Neural progenitor cell (in vitro differentiated cells): ENCODE measurements at regions not wholly inside any gene's neighbourhood (a gene's known extent, or its start where the extent isn't known, plus 50 kb on each side); places are given as distances from the start of the nearest gene placed in this dataset.
"Not testable (repeated sequence)": the region's sequence is repeated elsewhere in the genome, so short reads cannot be mapped to it uniquely, and the experiment has no call there.

Source experiments
- DNase-seq: peaks from one replicate; pipeline ENCODE4 v3.0.0-alpha.2; 2016; ENCODE audit warnings: low spot score
- H2AFZ ChIP-seq: fragments of 200-600 bp; sonication (generic); replicated peaks from 2 replicates; pipeline ENCODE4 v1.6.1; 2016; ENCODE audit warnings: antibody characterized with exemption
- H3F3A ChIP-seq: fragments of 200-600 bp; sonication (generic); 2 replicates; pipeline ENCODE4 v1.6.1; 2016; ENCODE audit warnings: antibody characterized with exemption, low read depth
- H3K27ac ChIP-seq: fragments of 200-600 bp; sonication (generic); 2 replicates; pipeline ENCODE4 v1.5.1; 2016; ENCODE audit warnings: mild to moderate bottlenecking
- H3K27me3 ChIP-seq: fragments of 200-600 bp; sonication (generic); 2 replicates; pipeline ENCODE4 v1.6.1; 2016; ENCODE audit warnings: mild to moderate bottlenecking, moderate library complexity
- H3K36me3 ChIP-seq: fragments of 200-600 bp; sonication (generic); 2 replicates; pipeline ENCODE4 v1.5.1; 2016
- H3K4me1 ChIP-seq: fragments of 200-600 bp; sonication (generic); 2 replicates; pipeline ENCODE4 v1.6.1; 2016; ENCODE audit warnings: mixed run types
- H3K4me2 ChIP-seq: fragments of 200-600 bp; sonication (generic); 2 replicates; pipeline ENCODE4 v1.6.1; 2016
- H3K4me3 ChIP-seq: fragments of 200-600 bp; sonication (generic); 2 replicates; pipeline ENCODE4 v1.5.1; 2016
- H3K79me2 ChIP-seq: fragments of 200-600 bp; sonication (generic); 2 replicates; pipeline ENCODE4 v1.6.1; 2016; ENCODE audit warnings: low read depth
- H3K9ac ChIP-seq: fragments of 200-600 bp; sonication (generic); 2 replicates; pipeline ENCODE4 v1.6.1; 2016
- H3K9me3 ChIP-seq: fragments of 200-600 bp; sonication (generic); 2 replicates; pipeline ENCODE4 v1.5.1; 2016; ENCODE audit warnings: low read depth
- H4K20me1 ChIP-seq: fragments of 200-600 bp; sonication (generic); 2 replicates; pipeline ENCODE4 v1.6.1; 2016; ENCODE audit warnings: low read depth
- H3K27ac Mint-ChIP-seq: 3 replicates; pipeline ENCODE4 v1.8.0; 2021; ENCODE audit warnings: mixed read lengths
- H3K27me3 Mint-ChIP-seq: 2 replicates; pipeline ENCODE4 v1.8.0; 2022; ENCODE audit warnings: low read depth, mild to moderate bottlenecking, inconsistent platforms, moderate library complexity, mixed read lengths; ENCODE audit not compliant: insufficient read depth
- H3K36me3 Mint-ChIP-seq: 3 replicates; pipeline ENCODE4 v1.8.0; 2021; ENCODE audit warnings: mixed read lengths
- H3K4me1 Mint-ChIP-seq: 3 replicates; pipeline ENCODE4 v1.8.0; 2021; ENCODE audit warnings: mixed read lengths
- H3K4me3 Mint-ChIP-seq: 3 replicates; pipeline ENCODE4 v1.8.0; 2021; ENCODE audit warnings: mild to moderate bottlenecking, moderate library complexity, mixed read lengths
- H3K9me3 Mint-ChIP-seq: 3 replicates; pipeline ENCODE4 v1.8.0; 2020; ENCODE audit warnings: mixed read lengths
- EZH2 ChIP-seq: fragments of 200-600 bp; sonication (generic); IDR thresholded peaks from 2 replicates; pipeline ENCODE4 v1.6.1; 2017; ENCODE audit warnings: antibody characterized with exemption, mild to moderate bottlenecking, moderate library complexity
- EZH2phosphoT487 ChIP-seq: fragments of 200-600 bp; sonication (generic); IDR thresholded peaks from 2 replicates; pipeline ENCODE4 v1.6.1; 2017; ENCODE audit warnings: antibody characterized with exemption
- TF ChIP-seq, protein P1 (sequence below): fragments of 200-600 bp; sonication (generic); IDR thresholded peaks from 2 replicates; pipeline ENCODE4 v1.5.1; 2017; ENCODE audit warnings: antibody characterized with exemption, mild to moderate bottlenecking

DNA sequence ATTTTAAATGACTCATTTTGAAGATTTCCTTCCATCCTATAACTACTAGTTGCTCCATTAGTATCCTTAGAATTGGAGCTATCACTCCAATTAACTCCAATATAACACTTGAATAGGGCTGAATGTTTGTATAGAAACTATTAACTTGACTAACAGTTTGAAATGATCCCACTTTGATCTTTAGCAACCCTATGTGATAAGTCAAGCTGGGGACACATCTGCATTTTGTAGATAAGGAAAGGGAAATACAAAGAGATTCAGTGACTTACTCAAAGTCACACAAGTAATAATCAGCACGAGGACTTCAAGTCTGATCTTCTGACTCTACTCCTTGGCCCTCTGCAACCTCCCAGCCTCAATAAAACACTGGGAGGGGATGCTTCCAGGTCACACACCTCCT, 101.1 kb downstream of the TMEM215 start:
- Histone ChIP-seq H4K20me1 (no peaks in the 10 kb centered on the region), H3K27me3 (no peaks in the 10 kb centered on the region), H3F3A (no peaks in the 10 kb centered on the region), H3K27ac (no peak overlapping the region), H3K9ac (no peak overlapping the region), H3K4me1 (no peaks in the 10 kb centered on the region), H3K4me2 (no peak overlapping the region), H3K4me3 (no peak overlapping the region), H3K36me3 (no peaks in the 10 kb centered on the region), H3K79me2 (no peaks in the 10 kb centered on the region), H3K9me3 (no peaks in the 10 kb centered on the region), H2AFZ (no peak overlapping the region)
- DNase-seq = no peak
- Mint-ChIP-seq H3K9me3 (no peaks in the 10 kb centered on the region), H3K27ac (no peak overlapping the region), H3K36me3 (no peaks in the 10 kb centered on the region), H3K4me3 (no peak overlapping the region), H3K27me3 (no peaks in the 10 kb centered on the region), H3K4me1 (no peaks in the 10 kb centered on the region)
- TF ChIP-seq, protein P1, sequence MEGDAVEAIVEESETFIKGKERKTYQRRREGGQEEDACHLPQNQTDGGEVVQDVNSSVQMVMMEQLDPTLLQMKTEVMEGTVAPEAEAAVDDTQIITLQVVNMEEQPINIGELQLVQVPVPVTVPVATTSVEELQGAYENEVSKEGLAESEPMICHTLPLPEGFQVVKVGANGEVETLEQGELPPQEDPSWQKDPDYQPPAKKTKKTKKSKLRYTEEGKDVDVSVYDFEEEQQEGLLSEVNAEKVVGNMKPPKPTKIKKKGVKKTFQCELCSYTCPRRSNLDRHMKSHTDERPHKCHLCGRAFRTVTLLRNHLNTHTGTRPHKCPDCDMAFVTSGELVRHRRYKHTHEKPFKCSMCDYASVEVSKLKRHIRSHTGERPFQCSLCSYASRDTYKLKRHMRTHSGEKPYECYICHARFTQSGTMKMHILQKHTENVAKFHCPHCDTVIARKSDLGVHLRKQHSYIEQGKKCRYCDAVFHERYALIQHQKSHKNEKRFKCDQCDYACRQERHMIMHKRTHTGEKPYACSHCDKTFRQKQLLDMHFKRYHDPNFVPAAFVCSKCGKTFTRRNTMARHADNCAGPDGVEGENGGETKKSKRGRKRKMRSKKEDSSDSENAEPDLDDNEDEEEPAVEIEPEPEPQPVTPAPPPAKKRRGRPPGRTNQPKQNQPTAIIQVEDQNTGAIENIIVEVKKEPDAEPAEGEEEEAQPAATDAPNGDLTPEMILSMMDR = no peak
- TF ChIP-seq EZH2 = no peak
- no peak for TF ChIP-seq EZH2phosphoT487

DNA sequence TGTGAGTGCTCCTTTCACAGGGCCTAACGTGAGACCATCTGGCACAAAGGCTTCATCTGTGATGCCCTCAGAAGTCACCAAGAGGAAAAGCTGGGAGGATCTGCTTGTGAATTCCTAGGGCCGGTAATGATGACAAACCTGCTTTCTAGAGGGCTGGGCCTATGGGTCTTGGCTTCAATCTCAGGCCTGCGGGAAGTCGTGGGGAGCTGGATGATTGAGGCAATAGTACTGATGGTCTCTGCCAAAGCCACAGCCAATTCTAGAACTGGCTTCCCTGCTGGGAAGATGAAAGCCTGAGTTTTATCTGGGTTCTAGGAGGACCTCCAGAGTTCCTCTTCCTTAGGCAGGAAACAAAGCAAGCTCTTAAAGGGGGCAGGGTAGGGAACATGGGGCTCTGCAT, 102.7 kb downstream of the TMEM215 start:
- Histone ChIP-seq H3K4me1 (no peaks in the 10 kb centered on the region), H3K4me2 (no peak overlapping the region), H2AFZ (no peak overlapping the region), H3K36me3 (no peaks in the 10 kb centered on the region), H3K9me3 (no peaks in the 10 kb centered on the region), H3K9ac (no peak overlapping the region), H3K27me3 (no peaks in the 10 kb centered on the region), H3K79me2 (no peaks in the 10 kb centered on the region), H3F3A (no peaks in the 10 kb centered on the region), H3K4me3 (no peak overlapping the region), H3K27ac (no peak overlapping the region), H4K20me1 (no peaks in the 10 kb centered on the region)
- Mint-ChIP-seq H3K4me1 (no peaks in the 10 kb centered on the region), H3K9me3 (no peaks in the 10 kb centered on the region), H3K4me3 (no peak overlapping the region), H3K27ac (no peak overlapping the region), H3K27me3 (no peaks in the 10 kb centered on the region), H3K36me3 (no peaks in the 10 kb centered on the region)
- no peak for DNase-seq
- TF ChIP-seq EZH2phosphoT487 = no peak
- TF ChIP-seq, protein P1 = no peak
- no peak for TF ChIP-seq EZH2

DNA sequence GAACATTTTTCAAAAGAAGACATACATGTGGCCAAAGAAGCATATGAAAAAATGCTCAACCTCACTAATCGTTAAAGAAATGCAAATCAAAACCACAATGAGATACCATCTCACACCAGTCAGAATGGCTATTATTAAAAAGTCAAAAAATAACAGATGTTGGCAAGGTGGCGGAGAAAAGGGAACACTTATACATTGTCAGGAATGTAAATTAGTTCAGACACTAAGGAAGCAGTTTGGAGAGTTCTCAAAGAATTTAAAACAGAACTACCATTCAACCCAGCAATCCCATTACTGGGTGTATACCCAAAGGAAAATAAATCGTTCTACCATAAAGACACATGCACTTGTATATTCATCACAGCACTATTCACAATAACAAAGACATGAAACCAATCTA, 106.9 kb downstream of the APTX start:
- H3K9me3 ChIP-seq, H3F3A ChIP-seq, H3K27me3 Mint-ChIP-seq, H3K4me1 ChIP-seq, H3K36me3 ChIP-seq, H3K9me3 Mint-ChIP-seq, H3K4me2 ChIP-seq, H4K20me1 ChIP-seq, DNase-seq, H3K27ac Mint-ChIP-seq, H3K9ac ChIP-seq, H3K27ac ChIP-seq, H2AFZ ChIP-seq, H3K27me3 ChIP-seq, H3K4me1 Mint-ChIP-seq, H3K79me2 ChIP-seq, H3K4me3 Mint-ChIP-seq, H3K36me3 Mint-ChIP-seq, H3K4me3 ChIP-seq: not testable (repeated sequence)

DNA sequence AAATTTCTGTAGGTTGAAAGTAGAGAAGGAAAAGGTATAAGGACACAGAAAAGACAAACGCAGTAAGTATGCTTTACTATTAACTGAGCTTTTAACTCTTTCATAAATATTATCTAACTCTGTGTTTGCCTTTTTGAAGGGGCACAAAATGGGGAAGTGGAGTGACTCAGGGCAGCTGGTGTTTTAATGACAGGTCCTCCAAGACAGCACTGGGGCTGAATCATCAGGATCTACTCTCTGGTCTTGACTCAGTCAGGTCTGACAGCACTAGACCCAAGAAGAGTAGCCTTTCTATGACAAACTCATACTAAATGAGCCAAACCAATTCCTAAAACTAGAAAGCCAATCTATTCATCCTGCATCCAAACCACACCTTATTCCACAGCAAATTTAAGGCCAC, 102.2 kb downstream of the APTX start:
- Histone ChIP-seq H3F3A (no peaks in the 10 kb centered on the region), H3K27me3 (no peaks in the 10 kb centered on the region), H3K36me3 (no peaks in the 10 kb centered on the region), H3K9me3 (no peaks in the 10 kb centered on the region), H2AFZ (no peak overlapping the region), H3K79me2 (no peaks in the 10 kb centered on the region), H3K4me2 (no peak overlapping the region), H3K4me1 (peaks cover 5% of the 10 kb centered on the region), H4K20me1 (no peaks in the 10 kb centered on the region), H3K27ac (no peak overlapping the region), H3K4me3 (no peak overlapping the region), H3K9ac (no peak overlapping the region)
- no peaks in the 10 kb centered on the region for H3K27me3 Mint-ChIP-seq
- no peak overlapping the region for H3K27ac Mint-ChIP-seq
- no peaks in the 10 kb centered on the region for H3K36me3 Mint-ChIP-seq
- peaks cover 5% of the 10 kb centered on the region for H3K9me3 Mint-ChIP-seq
- H3K4me1 Mint-ChIP-seq = peaks cover 3% of the 10 kb centered on the region
- no peak overlapping the region for H3K4me3 Mint-ChIP-seq
- DNase-seq = no peak
- TF ChIP-seq EZH2phosphoT487 = no peak
- TF ChIP-seq, protein P1 = no peak
- no peak for TF ChIP-seq EZH2
